MM.1S (cell line): ENCODE measurements at regions not wholly inside any gene's neighbourhood (a gene's known extent, or its start where the extent isn't known, plus 50 kb on each side); places are given as distances from the start of the nearest gene placed in this dataset.

ENCODE experiments used
- DNase-seq: peaks from one replicate; pipeline ENCODE4 v3.0.0-alpha.2; 2015
- H2AFZ ChIP-seq: fragments of 300-600 bp; sonication (generic); 2 replicates; pipeline ENCODE4 v1.6.0; 2016; ENCODE audit warnings: antibody characterized with exemption, low read length
- H3F3A ChIP-seq: fragments of 300-600 bp; sonication (generic); 2 replicates; pipeline ENCODE4 v1.6.1; 2016; ENCODE audit warnings: mild to moderate bottlenecking, antibody characterized with exemption, low read length, moderate library complexity, mixed read lengths; ENCODE audit not compliant: insufficient read depth
- H3K27ac ChIP-seq: fragments of 300-600 bp; sonication (generic); 2 replicates; pipeline ENCODE4 v1.5.1; 2016; ENCODE audit warnings: mild to moderate bottlenecking, low read length
- H3K27me3 ChIP-seq: fragments of 300-600 bp; sonication (generic); replicated peaks from 2 replicates; pipeline ENCODE4 v1.6.0; 2016; ENCODE audit warnings: low read length; ENCODE audit not compliant: insufficient read depth
- H3K36me3 ChIP-seq: fragments of 300-600 bp; sonication (generic); replicated peaks from 2 replicates; pipeline ENCODE4 v1.6.1; 2016; ENCODE audit warnings: mild to moderate bottlenecking, low read length, mixed read lengths; ENCODE audit not compliant: insufficient read depth
- H3K4me1 ChIP-seq: fragments of 300-600 bp; sonication (generic); 2 replicates; pipeline ENCODE4 v1.6.1; 2016; ENCODE audit warnings: low read length, mixed read lengths
- H3K4me2 ChIP-seq: fragments of 300-600 bp; sonication (generic); 2 replicates; pipeline ENCODE4 v1.6.0; 2016; ENCODE audit warnings: low read depth, low read length
- H3K4me3 ChIP-seq: fragments of 300-600 bp; sonication (generic); 2 replicates; pipeline ENCODE4 v1.5.1; 2016; ENCODE audit warnings: low read length, mixed read lengths
- H3K79me2 ChIP-seq: fragments of 300-600 bp; sonication (generic); 2 replicates; pipeline ENCODE4 v1.6.1; 2016; ENCODE audit warnings: mixed run types, low read length, mixed read lengths
- H3K9ac ChIP-seq: fragments of 300-600 bp; sonication (generic); 2 replicates; pipeline ENCODE4 v1.6.1; 2016; ENCODE audit warnings: low read length, mixed read lengths
- H3K9me2 ChIP-seq: fragments of 300-600 bp; sonication (generic); replicated peaks from 2 replicates; pipeline ENCODE4 v1.6.1; 2016; ENCODE audit warnings: mild to moderate bottlenecking, low read length, mixed read lengths; ENCODE audit not compliant: insufficient read depth
- H3K9me3 ChIP-seq: fragments of 300-600 bp; sonication (generic); replicated peaks from 2 replicates; pipeline ENCODE4 v1.6.1; 2016; ENCODE audit warnings: mild to moderate bottlenecking, low read length, mixed read lengths; ENCODE audit not compliant: insufficient read depth
- H4K20me1 ChIP-seq: fragments of 300-600 bp; sonication (generic); 2 replicates; pipeline ENCODE4 v1.6.1; 2016; ENCODE audit warnings: mild to moderate bottlenecking, low read length, moderate library complexity, mixed read lengths; ENCODE audit not compliant: insufficient read depth
- EZH2 ChIP-seq: fragments of 300-600 bp; sonication (generic); optimal IDR thresholded peaks from 2 replicates; pipeline ENCODE3; 2017; ENCODE audit warnings: low read depth, mild to moderate bottlenecking, antibody characterized with exemption, low read length, mixed read lengths
- EZH2phosphoT487 ChIP-seq: fragments of 300-600 bp; sonication (generic); IDR thresholded peaks from 2 replicates; pipeline ENCODE4 v1.6.1; 2018; ENCODE audit warnings: antibody characterized with exemption, low read length
- TF ChIP-seq, protein P1 (sequence below): fragments of 300-600 bp; sonication (generic); IDR thresholded peaks from 2 replicates; pipeline ENCODE4 v1.5.1; 2016; ENCODE audit warnings: antibody characterized with exemption, low read length, mixed read lengths

- no peak overlapping the region for H3K4me2 ChIP-seq
These were observed 887.5 kb downstream of the DIPK2A start for GRCh38 chr3:144859161-144859560.

GRCh38 chr3:144864646-144865045, 893.0 kb downstream of the DIPK2A start:
- no peaks in the 10 kb centered on the region for H3K9me3 ChIP-seq
- H3F3A ChIP-seq = no peaks in the 10 kb centered on the region
- DNase-seq = no peak
- H3K27me3 ChIP-seq = no peaks in the 10 kb centered on the region
- no peak overlapping the region for H2AFZ ChIP-seq
- TF ChIP-seq, protein P1, sequence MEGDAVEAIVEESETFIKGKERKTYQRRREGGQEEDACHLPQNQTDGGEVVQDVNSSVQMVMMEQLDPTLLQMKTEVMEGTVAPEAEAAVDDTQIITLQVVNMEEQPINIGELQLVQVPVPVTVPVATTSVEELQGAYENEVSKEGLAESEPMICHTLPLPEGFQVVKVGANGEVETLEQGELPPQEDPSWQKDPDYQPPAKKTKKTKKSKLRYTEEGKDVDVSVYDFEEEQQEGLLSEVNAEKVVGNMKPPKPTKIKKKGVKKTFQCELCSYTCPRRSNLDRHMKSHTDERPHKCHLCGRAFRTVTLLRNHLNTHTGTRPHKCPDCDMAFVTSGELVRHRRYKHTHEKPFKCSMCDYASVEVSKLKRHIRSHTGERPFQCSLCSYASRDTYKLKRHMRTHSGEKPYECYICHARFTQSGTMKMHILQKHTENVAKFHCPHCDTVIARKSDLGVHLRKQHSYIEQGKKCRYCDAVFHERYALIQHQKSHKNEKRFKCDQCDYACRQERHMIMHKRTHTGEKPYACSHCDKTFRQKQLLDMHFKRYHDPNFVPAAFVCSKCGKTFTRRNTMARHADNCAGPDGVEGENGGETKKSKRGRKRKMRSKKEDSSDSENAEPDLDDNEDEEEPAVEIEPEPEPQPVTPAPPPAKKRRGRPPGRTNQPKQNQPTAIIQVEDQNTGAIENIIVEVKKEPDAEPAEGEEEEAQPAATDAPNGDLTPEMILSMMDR = no peak
- TF ChIP-seq EZH2 (no peak), EZH2phosphoT487 (no peak)
- no peak overlapping the region for H3K4me3 ChIP-seq
- no peak overlapping the region for H3K9ac ChIP-seq
- no peak overlapping the region for H3K4me2 ChIP-seq
- no peaks in the 10 kb centered on the region for H3K9me2 ChIP-seq
- no peaks in the 10 kb centered on the region for H3K36me3 ChIP-seq
- H4K20me1 ChIP-seq = no peaks in the 10 kb centered on the region
- H3K4me1 ChIP-seq = no peaks in the 10 kb centered on the region
- H3K79me2 ChIP-seq = no peaks in the 10 kb centered on the region
- no peak overlapping the region for H3K27ac ChIP-seq

More at GRCh38 chr3:144859161-144859560, 887.5 kb downstream of the DIPK2A start:
- Histone ChIP-seq H3K27me3 (no peaks in the 10 kb centered on the region), H4K20me1 (no peaks in the 10 kb centered on the region), H3K4me3 (no peak overlapping the region), H3F3A (no peaks in the 10 kb centered on the region), H3K27ac (no peak overlapping the region), H3K36me3 (no peaks in the 10 kb centered on the region), H3K9me2 (no peaks in the 10 kb centered on the region), H3K9ac (no peak overlapping the region), H3K4me1 (no peaks in the 10 kb centered on the region), H2AFZ (no peak overlapping the region), H3K79me2 (no peaks in the 10 kb centered on the region), H3K9me3 (no peaks in the 10 kb centered on the region)
- TF ChIP-seq, protein P1 = no peak
- TF ChIP-seq EZH2 = no peak
- TF ChIP-seq EZH2phosphoT487 = no peak
- no peak for DNase-seq

- no peaks in the 10 kb centered on the region for H3K79me2 ChIP-seq
- H3K27me3 ChIP-seq = no peaks in the 10 kb centered on the region
- no peaks in the 10 kb centered on the region for H3K4me1 ChIP-seq
- no peaks in the 10 kb centered on the region for H3K9me3 ChIP-seq
- H3K9me2 ChIP-seq = no peaks in the 10 kb centered on the region
- H3K4me2 ChIP-seq = no peak overlapping the region
- no peak overlapping the region for H3K9ac ChIP-seq
- no peaks in the 10 kb centered on the region for H3K36me3 ChIP-seq
- no peak for DNase-seq
- TF ChIP-seq EZH2 = no peak
- TF ChIP-seq, protein P1 = no peak
- no peak for TF ChIP-seq EZH2phosphoT487
- no peak overlapping the region for H3K4me3 ChIP-seq
- no peaks in the 10 kb centered on the region for H3F3A ChIP-seq
- no peak overlapping the region for H2AFZ ChIP-seq
- no peak overlapping the region for H3K27ac ChIP-seq
- H4K20me1 ChIP-seq = no peaks in the 10 kb centered on the region
These were observed 894.3 kb downstream of the DIPK2A start for GRCh38 chr3:144865948-144866347.
